DND-41 (cell line): ENCODE measurements at regions not wholly inside any gene's neighbourhood (a gene's known extent, or its start where the extent isn't known, plus 50 kb on each side); places are given as distances from the start of the nearest gene placed in this dataset.

ENCODE experiments used
- EZH2 ChIP-seq: IDR thresholded peaks from 3 replicates; pipeline ENCODE4 v1.6.1; 2012; ENCODE audit warnings: borderline replicate concordance, low read depth, mild to moderate bottlenecking, moderate library complexity, low read length, inconsistent platforms; ENCODE audit not compliant: severe bottlenecking
- TF ChIP-seq, protein P1 (sequence below): IDR thresholded peaks from 2 replicates; pipeline ENCODE4 v1.5.1; 2012; ENCODE audit warnings: borderline replicate concordance, low read length, moderate library complexity, mild to moderate bottlenecking; ENCODE audit not compliant: poor library complexity, severe bottlenecking; ENCODE audit errors: extremely low read depth

DNA sequence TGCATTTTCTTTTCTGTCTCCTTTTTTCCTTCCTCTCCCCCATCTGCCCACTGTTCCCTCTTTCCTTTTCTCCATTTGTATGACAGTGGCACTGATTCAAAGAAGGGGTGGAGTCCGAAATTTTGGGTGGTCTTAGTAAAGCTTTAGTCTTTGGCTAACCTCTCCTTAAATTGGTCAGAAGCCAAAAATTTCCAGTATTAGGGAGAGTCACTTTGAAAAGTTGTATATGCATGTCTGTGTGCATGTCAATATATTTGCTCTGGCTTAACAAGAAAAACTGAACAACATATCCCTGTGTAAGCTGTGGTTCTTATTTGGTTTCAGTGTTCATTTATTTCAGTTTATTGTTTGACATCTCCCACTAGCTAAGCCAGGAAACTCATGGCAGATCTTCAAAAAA, 314.8 kb upstream of the CXADR start:
- TF ChIP-seq, protein P1, sequence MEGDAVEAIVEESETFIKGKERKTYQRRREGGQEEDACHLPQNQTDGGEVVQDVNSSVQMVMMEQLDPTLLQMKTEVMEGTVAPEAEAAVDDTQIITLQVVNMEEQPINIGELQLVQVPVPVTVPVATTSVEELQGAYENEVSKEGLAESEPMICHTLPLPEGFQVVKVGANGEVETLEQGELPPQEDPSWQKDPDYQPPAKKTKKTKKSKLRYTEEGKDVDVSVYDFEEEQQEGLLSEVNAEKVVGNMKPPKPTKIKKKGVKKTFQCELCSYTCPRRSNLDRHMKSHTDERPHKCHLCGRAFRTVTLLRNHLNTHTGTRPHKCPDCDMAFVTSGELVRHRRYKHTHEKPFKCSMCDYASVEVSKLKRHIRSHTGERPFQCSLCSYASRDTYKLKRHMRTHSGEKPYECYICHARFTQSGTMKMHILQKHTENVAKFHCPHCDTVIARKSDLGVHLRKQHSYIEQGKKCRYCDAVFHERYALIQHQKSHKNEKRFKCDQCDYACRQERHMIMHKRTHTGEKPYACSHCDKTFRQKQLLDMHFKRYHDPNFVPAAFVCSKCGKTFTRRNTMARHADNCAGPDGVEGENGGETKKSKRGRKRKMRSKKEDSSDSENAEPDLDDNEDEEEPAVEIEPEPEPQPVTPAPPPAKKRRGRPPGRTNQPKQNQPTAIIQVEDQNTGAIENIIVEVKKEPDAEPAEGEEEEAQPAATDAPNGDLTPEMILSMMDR: no peak
- TF ChIP-seq EZH2: no peak
